Endothelial cell of umbilical vein (primary cell): ENCODE measurements at regions not wholly inside any gene's neighbourhood (a gene's known extent, or its start where the extent isn't known, plus 50 kb on each side); places are given as distances from the start of the nearest gene placed in this dataset.

Experiments used
- BruUV-seq: library from RNA; stranded (reverse); fragments of 400-500 nt; replicated peaks from 2 replicates; lab custom pipeline; 2021; lab: Mats Ljungman, UMichigan
- CTCF ChIA-PET: fragments of 300-600, 350-600 bp; sonication (Branson Sonifier 250); formaldehyde crosslinking; loops from one replicate; lab custom pipeline; 2021; ENCODE audit warnings: antibody characterized with exemption, inconsistent platforms; lab: Charles Lee
- POLR2A ChIA-PET: fragments of 300-600, 350-600 bp; sonication (Branson Sonifier 250); formaldehyde crosslinking; loops from one replicate; lab custom pipeline; 2021; ENCODE audit warnings: antibody characterized with exemption, inconsistent platforms; lab: Charles Lee
- DNase-seq: peaks from one replicate; pipeline ENCODE4 v3.0.0-alpha.2; 2011; ENCODE audit warnings: low read depth, low spot score
- FAIRE-seq: peaks from 2 replicates; lab custom pipeline; 2011; peaks lifted over from hg19 to GRCh38; lab: Jason Lieb, UNC
- H2AFZ ChIP-seq: 2 replicates; pipeline ENCODE4 v1.6.0; 2012; ENCODE audit warnings: low read depth, low read length, control low read depth, inconsistent platforms
- H3K27ac ChIP-seq: 2 replicates; pipeline ENCODE4 v1.5.1; 2011; ENCODE audit warnings: low read depth, mild to moderate bottlenecking, control low read depth, low read length, moderate library complexity; ENCODE audit not compliant: insufficient read depth
- H3K27me3 ChIP-seq, 2 experiments: 2 replicates each; pipeline versions ENCODE4 v1.6.0 to v1.6.1; 2011; ENCODE audit warnings: low read length in 2 of 2, mixed read lengths in 1 of 2; ENCODE audit not compliant: control insufficient read depth in 2 of 2, insufficient read depth in 2 of 2
- H3K36me3 ChIP-seq, 2 experiments: 2 replicates in 1 of 2; 3 replicates in 1 of 2; pipeline ENCODE4 v1.5.1; 2011; ENCODE audit warnings: low read length in 2 of 2, mild to moderate bottlenecking in 1 of 2, moderate library complexity in 1 of 2; ENCODE audit not compliant: control insufficient read depth in 2 of 2, insufficient read depth in 2 of 2; ENCODE audit errors: extremely low read depth in 1 of 2
- H3K4me1 ChIP-seq: 3 replicates; pipeline ENCODE4 v1.5.1; 2011; ENCODE audit warnings: mild to moderate bottlenecking, low read length; ENCODE audit not compliant: control insufficient read depth, insufficient read depth; ENCODE audit errors: extremely low read depth
- H3K4me2 ChIP-seq: 2 replicates; pipeline ENCODE4 v1.6.1; 2011; ENCODE audit warnings: low read length, control low read depth, mixed read lengths; ENCODE audit not compliant: insufficient read depth
- H3K4me3 ChIP-seq, 3 experiments: fragments of 200-600 bp in 1 of 3; sonication (generic), shearing (Covaris generic) in 1 of 3; replicated peaks in 1 of 3; 2 replicates each; pipeline ENCODE4 v1.5.1; 2011 to 2016; ENCODE audit warnings: control low read depth in 3 of 3, low read length in 3 of 3, mild to moderate bottlenecking in 2 of 3, inconsistent platforms in 1 of 3, low read depth in 1 of 3, moderate library complexity in 1 of 3; ENCODE audit not compliant: insufficient read depth in 1 of 3
- H3K79me2 ChIP-seq: 2 replicates; pipeline ENCODE4 v1.6.0; 2012; ENCODE audit warnings: low read length, inconsistent platforms; ENCODE audit not compliant: control insufficient read depth, insufficient read depth
- H3K9ac ChIP-seq: replicated peaks from 2 replicates; pipeline ENCODE3; 2011; ENCODE audit warnings: low read length, control low read depth; ENCODE audit not compliant: insufficient read depth; ENCODE audit errors: extremely low read depth
- H3K9me1 ChIP-seq: replicated peaks from 3 replicates; pipeline ENCODE4 v1.6.0; 2011; ENCODE audit warnings: mild to moderate bottlenecking, low read length; ENCODE audit not compliant: control insufficient read depth, insufficient read depth; ENCODE audit errors: extremely low read depth
- H3K9me3 ChIP-seq: replicated peaks from 2 replicates; pipeline ENCODE4 v1.5.1; 2012; ENCODE audit warnings: low read length, inconsistent platforms; ENCODE audit not compliant: control insufficient read depth, insufficient read depth
- H4K20me1 ChIP-seq: replicated peaks from 2 replicates; pipeline ENCODE3; 2011; ENCODE audit warnings: mild to moderate bottlenecking, low read length; ENCODE audit not compliant: control insufficient read depth, insufficient read depth; ENCODE audit errors: extremely low read depth
- CTCF ChIP-seq, 2 donors: IDR thresholded peaks; 1 replicate in 1 of 2; 2 replicates in 1 of 2; pipeline ENCODE4 v1.5.1; 2011; ENCODE audit warnings: low read length in 2 of 2, mild to moderate bottlenecking in 2 of 2, moderate library complexity in 2 of 2, control low read depth in 1 of 2, inconsistent platforms in 1 of 2, low read depth in 1 of 2; ENCODE audit not compliant: insufficient read depth in 1 of 2; ENCODE audit errors: extremely low read depth in 1 of 2
- EZH2 ChIP-seq: IDR thresholded peaks from 2 replicates; pipeline ENCODE4 v1.6.1; 2012; ENCODE audit warnings: borderline replicate concordance, low read depth, mild to moderate bottlenecking, moderate library complexity, low read length, inconsistent platforms; ENCODE audit not compliant: severe bottlenecking
- FOS ChIP-seq: IDR thresholded peaks from 2 replicates; pipeline ENCODE4 v1.6.1; 2011; ENCODE audit warnings: mild to moderate bottlenecking, low read length, moderate library complexity, borderline replicate concordance; ENCODE audit not compliant: insufficient read depth
- GATA2 ChIP-seq: IDR thresholded peaks from 2 replicates; pipeline ENCODE4 v1.7.0; 2011; ENCODE audit warnings: low read depth, mild to moderate bottlenecking, moderate library complexity, mixed read lengths, low read length; ENCODE audit not compliant: insufficient read length, insufficient read depth
- JUN ChIP-seq: IDR thresholded peaks from 2 replicates; pipeline ENCODE4 v1.6.1; 2011; ENCODE audit warnings: borderline replicate concordance, low read depth; ENCODE audit not compliant: insufficient read length, insufficient read depth
- MAX ChIP-seq: IDR thresholded peaks from 2 replicates; pipeline ENCODE4 v1.6.1; 2011; ENCODE audit not compliant: insufficient read depth, insufficient read length
- MYC ChIP-seq: IDR thresholded peaks from one replicate; pipeline ENCODE4 v1.6.1; 2011; ENCODE audit warnings: mild to moderate bottlenecking, low read depth, low read length
- POLR2A ChIP-seq: IDR thresholded peaks from 2 replicates; pipeline ENCODE4 v1.6.1; 2012; ENCODE audit warnings: low read depth, mild to moderate bottlenecking, control low read depth, low read length
- POLR2AphosphoS5 ChIP-seq: IDR thresholded peaks from 2 replicates; pipeline ENCODE4 v1.6.1; 2012; ENCODE audit warnings: low read depth, mild to moderate bottlenecking, control low read depth, low read length, moderate library complexity; ENCODE audit not compliant: insufficient read depth
- dilution Hi-C: fragments of 300-500 bp; cut with MboI; formaldehyde crosslinking; loops from one replicate; pipeline ENCODE4 v1.15.0; 2019; ENCODE audit warnings: low sequenced_read_pairs; ENCODE audit not compliant: extremely low pct_ligation_motif_present
- intact Hi-C: fragments of 100-400 bp; cut with micrococcal nuclease; formaldehyde crosslinking; loops from one replicate; pipeline ENCODE4 v1.10.0; 2022

- no peaks in the 10 kb centered on the region for H3K79me2 ChIP-seq
- H4K20me1 ChIP-seq, result no peaks in the 10 kb centered on the region
- no peak overlapping the region for H3K27ac ChIP-seq
- DNase-seq, result peak; percentile 35
- CTCF ChIA-PET, result no interaction called here
- H3K27me3 ChIP-seq, result no peaks in the 10 kb centered on the region
- no peak overlapping the region for H3K4me2 ChIP-seq
- H3K9me3 ChIP-seq, result no peaks in the 10 kb centered on the region
- H3K9ac ChIP-seq, result no peak overlapping the region
- TF ChIP-seq POLR2A, result no peak
- TF ChIP-seq FOS, result peak; percentile 59
- dilution Hi-C loops, result no loop called here
- no peak overlapping the region for H2AFZ ChIP-seq
- FAIRE-seq, result no peak
- no TSS peak for BruUV-seq
- peaks cover 9% of the 10 kb centered on the region for H3K4me1 ChIP-seq
- no peaks in the 10 kb centered on the region for H3K9me1 ChIP-seq
- no peak overlapping the region for H3K4me3 ChIP-seq
- POLR2A ChIA-PET, result no interaction called here
- H3K36me3 ChIP-seq, result no peaks in the 10 kb centered on the region
- intact Hi-C loops, result no loop called here
Observed at GRCh38 chr21:14740692-14741091, 194.6 kb upstream of the SAMSN1 start.

DNA sequence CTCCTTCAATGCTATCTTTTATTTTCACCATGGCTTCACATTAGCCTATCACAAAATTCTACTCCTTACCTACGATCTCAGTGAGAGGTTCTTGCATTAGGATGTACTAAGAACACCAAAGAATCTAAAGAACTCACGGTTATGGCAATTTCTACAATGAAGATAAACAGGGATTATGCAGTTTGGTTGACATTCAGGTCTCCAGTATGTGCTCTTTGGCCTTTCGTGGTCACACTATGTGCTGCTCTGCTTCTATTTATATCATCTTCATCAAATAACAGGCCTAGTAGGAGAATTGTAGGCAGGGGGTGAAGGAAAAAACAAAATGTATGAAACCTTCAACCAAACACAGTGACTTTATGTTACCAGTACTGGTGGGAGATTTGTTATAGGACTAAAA is 194.0 kb upstream of the SAMSN1 start:
- Histone ChIP-seq H3K9ac (no peak overlapping the region), H3K4me3 (no peak overlapping the region), H3K36me3 (no peaks in the 10 kb centered on the region), H4K20me1 (no peaks in the 10 kb centered on the region), H3K27ac (no peak overlapping the region), H3K9me3 (no peaks in the 10 kb centered on the region), H3K4me1 (peaks cover 9% of the 10 kb centered on the region), H3K27me3 (no peaks in the 10 kb centered on the region), H3K9me1 (no peaks in the 10 kb centered on the region), H2AFZ (no peak overlapping the region), H3K79me2 (no peaks in the 10 kb centered on the region), H3K4me2 (no peak overlapping the region)
- dilution Hi-C loops, result no loop called here
- TF ChIP-seq CTCF (IDR thresholded peaks at IDR 0.05; ENCODE audit: extremely low read depth in 1 of 2, insufficient read depth in 1 of 2, low read depth in 1 of 2, low read length in 2 of 2) (no peak), JUN (no peak), POLR2A (no peak), EZH2 (no peak), GATA2 (no peak), POLR2AphosphoS5 (no peak), MAX (no peak), MYC (no peak), FOS (no peak)
- intact Hi-C loops, result no loop called here
- ChIA-PET CTCF (no interaction called here), POLR2A (no interaction called here)
- BruUV-seq, result no TSS peak
- FAIRE-seq (no peak), DNase-seq (no peak)
